ENCODE measurements at regions not wholly inside any gene's neighbourhood (a gene's known extent, or its start where the extent isn't known, plus 50 kb on each side); places are given as distances from the start of the nearest gene placed in this dataset.

- TF ChIP-seq CTCF (IDR thresholded peaks at IDR 0.05): no peak
- no peak for TF ChIP-seq POLR2A (IDR thresholded peaks at IDR 0.05)
Observed at GRCh38 chr12:62158013-62158412, 102.2 kb upstream of the USP15 start.
